Neural progenitor cell (in vitro differentiated cells): ENCODE measurements at regions not wholly inside any gene's neighbourhood (a gene's known extent, or its start where the extent isn't known, plus 50 kb on each side); places are given as distances from the start of the nearest gene placed in this dataset.
A peak's percentile ranks its signal among the peaks of the same experiment; 100 is the strongest.

ENCODE experiments used
- DNase-seq: peaks from one replicate; pipeline ENCODE4 v3.0.0-alpha.2; 2016; ENCODE audit warnings: low spot score
- H2AFZ ChIP-seq: fragments of 200-600 bp; sonication (generic); replicated peaks from 2 replicates; pipeline ENCODE4 v1.6.1; 2016; ENCODE audit warnings: antibody characterized with exemption
- H3F3A ChIP-seq: fragments of 200-600 bp; sonication (generic); 2 replicates; pipeline ENCODE4 v1.6.1; 2016; ENCODE audit warnings: antibody characterized with exemption, low read depth
- H3K27ac ChIP-seq: fragments of 200-600 bp; sonication (generic); 2 replicates; pipeline ENCODE4 v1.5.1; 2016; ENCODE audit warnings: mild to moderate bottlenecking
- H3K27me3 ChIP-seq: fragments of 200-600 bp; sonication (generic); 2 replicates; pipeline ENCODE4 v1.6.1; 2016; ENCODE audit warnings: mild to moderate bottlenecking, moderate library complexity
- H3K36me3 ChIP-seq: fragments of 200-600 bp; sonication (generic); 2 replicates; pipeline ENCODE4 v1.5.1; 2016
- H3K4me1 ChIP-seq: fragments of 200-600 bp; sonication (generic); 2 replicates; pipeline ENCODE4 v1.6.1; 2016; ENCODE audit warnings: mixed run types
- H3K4me2 ChIP-seq: fragments of 200-600 bp; sonication (generic); 2 replicates; pipeline ENCODE4 v1.6.1; 2016
- H3K4me3 ChIP-seq: fragments of 200-600 bp; sonication (generic); 2 replicates; pipeline ENCODE4 v1.5.1; 2016
- H3K79me2 ChIP-seq: fragments of 200-600 bp; sonication (generic); 2 replicates; pipeline ENCODE4 v1.6.1; 2016; ENCODE audit warnings: low read depth
- H3K9ac ChIP-seq: fragments of 200-600 bp; sonication (generic); 2 replicates; pipeline ENCODE4 v1.6.1; 2016
- H3K9me3 ChIP-seq: fragments of 200-600 bp; sonication (generic); 2 replicates; pipeline ENCODE4 v1.5.1; 2016; ENCODE audit warnings: low read depth
- H4K20me1 ChIP-seq: fragments of 200-600 bp; sonication (generic); 2 replicates; pipeline ENCODE4 v1.6.1; 2016; ENCODE audit warnings: low read depth
- H3K27ac Mint-ChIP-seq: 3 replicates; pipeline ENCODE4 v1.8.0; 2021; ENCODE audit warnings: mixed read lengths
- H3K27me3 Mint-ChIP-seq: 2 replicates; pipeline ENCODE4 v1.8.0; 2022; ENCODE audit warnings: low read depth, mild to moderate bottlenecking, inconsistent platforms, moderate library complexity, mixed read lengths; ENCODE audit not compliant: insufficient read depth
- H3K36me3 Mint-ChIP-seq: 3 replicates; pipeline ENCODE4 v1.8.0; 2021; ENCODE audit warnings: mixed read lengths
- H3K4me1 Mint-ChIP-seq: 3 replicates; pipeline ENCODE4 v1.8.0; 2021; ENCODE audit warnings: mixed read lengths
- H3K4me3 Mint-ChIP-seq: 3 replicates; pipeline ENCODE4 v1.8.0; 2021; ENCODE audit warnings: mild to moderate bottlenecking, moderate library complexity, mixed read lengths
- H3K9me3 Mint-ChIP-seq: 3 replicates; pipeline ENCODE4 v1.8.0; 2020; ENCODE audit warnings: mixed read lengths
- CTCF ChIP-seq: fragments of 200-600 bp; sonication (generic); IDR thresholded peaks from 2 replicates; pipeline ENCODE4 v1.5.1; 2017; ENCODE audit warnings: antibody characterized with exemption, mild to moderate bottlenecking
- EZH2 ChIP-seq: fragments of 200-600 bp; sonication (generic); IDR thresholded peaks from 2 replicates; pipeline ENCODE4 v1.6.1; 2017; ENCODE audit warnings: antibody characterized with exemption, mild to moderate bottlenecking, moderate library complexity
- EZH2phosphoT487 ChIP-seq: fragments of 200-600 bp; sonication (generic); IDR thresholded peaks from 2 replicates; pipeline ENCODE4 v1.6.1; 2017; ENCODE audit warnings: antibody characterized with exemption

DNA sequence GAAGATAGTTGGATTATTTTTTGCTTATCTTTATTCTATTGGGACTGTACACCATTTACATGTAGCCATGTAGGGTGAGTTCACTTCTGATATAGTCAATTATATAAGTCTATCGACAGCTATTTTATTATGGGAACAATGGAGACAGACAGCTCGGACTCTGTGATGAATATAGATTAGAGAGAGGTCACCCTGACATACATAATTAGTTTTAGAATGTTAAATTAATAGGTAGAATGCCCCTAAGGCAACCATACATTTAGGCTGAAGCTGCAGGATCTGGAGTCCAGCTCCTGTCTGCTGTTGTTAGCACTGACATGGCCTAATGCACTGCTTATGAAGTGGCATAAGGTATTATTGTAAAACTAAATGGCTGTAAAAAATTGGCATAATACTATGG lies 700.8 kb downstream of the MAT2B start:
- Histone ChIP-seq H3K79me2 (no peaks in the 10 kb centered on the region), H3F3A (no peaks in the 10 kb centered on the region), H3K4me1 (no peaks in the 10 kb centered on the region), H3K9ac (no peak overlapping the region), H3K27ac (no peak overlapping the region), H3K9me3 (no peaks in the 10 kb centered on the region), H3K36me3 (no peaks in the 10 kb centered on the region), H3K4me2 (no peak overlapping the region), H3K27me3 (no peaks in the 10 kb centered on the region), H4K20me1 (no peaks in the 10 kb centered on the region), H3K4me3 (no peak overlapping the region), H2AFZ (no peak overlapping the region)
- Mint-ChIP-seq H3K4me3 (no peak overlapping the region), H3K27ac (no peak overlapping the region), H3K9me3 (no peaks in the 10 kb centered on the region), H3K36me3 (no peaks in the 10 kb centered on the region), H3K27me3 (no peaks in the 10 kb centered on the region), H3K4me1 (no peaks in the 10 kb centered on the region)
- DNase-seq: no peak
- TF ChIP-seq EZH2: no peak
- TF ChIP-seq EZH2phosphoT487: no peak
- no peak for TF ChIP-seq CTCF

GRCh38 chr5:164207646-164208045 lies 702.2 kb downstream of the MAT2B start:
- no peaks in the 10 kb centered on the region for H3K36me3 Mint-ChIP-seq

DNA sequence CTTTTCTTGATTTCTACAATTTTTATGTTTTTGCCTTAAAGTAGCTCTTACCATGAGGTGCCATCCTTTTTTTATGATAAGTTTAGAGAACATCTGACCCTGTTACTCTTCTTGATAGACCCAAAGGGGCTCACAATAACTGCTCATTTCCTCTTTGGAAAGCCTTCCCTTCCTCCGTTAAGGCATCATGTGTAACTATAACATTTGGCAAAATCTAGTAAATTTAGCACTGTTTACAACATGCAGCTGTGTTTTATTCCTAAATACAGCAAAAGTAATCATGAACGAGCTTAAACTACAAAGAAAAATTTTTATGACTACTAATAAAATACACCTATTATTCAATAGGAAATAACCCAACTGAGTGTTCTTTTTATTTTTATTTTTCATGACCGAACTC lies 705.1 kb downstream of the MAT2B start:
- DNase-seq: no peak
- Histone ChIP-seq H4K20me1 (no peaks in the 10 kb centered on the region), H3K9ac (no peak overlapping the region), H3K4me3 (no peak overlapping the region), H3K79me2 (no peaks in the 10 kb centered on the region), H3K36me3 (no peaks in the 10 kb centered on the region), H3K4me1 (no peaks in the 10 kb centered on the region), H3K27ac (no peak overlapping the region), H3F3A (no peaks in the 10 kb centered on the region), H2AFZ (no peak overlapping the region), H3K27me3 (no peaks in the 10 kb centered on the region), H3K4me2 (no peak overlapping the region), H3K9me3 (no peaks in the 10 kb centered on the region)
- no peak overlapping the region for H3K27ac Mint-ChIP-seq
- no peak overlapping the region for H3K4me3 Mint-ChIP-seq
- H3K36me3 Mint-ChIP-seq: no peaks in the 10 kb centered on the region
- H3K9me3 Mint-ChIP-seq: no peaks in the 10 kb centered on the region
- H3K4me1 Mint-ChIP-seq: no peaks in the 10 kb centered on the region
- no peaks in the 10 kb centered on the region for H3K27me3 Mint-ChIP-seq
- TF ChIP-seq CTCF (no peak), EZH2 (no peak), EZH2phosphoT487 (no peak)

More at GRCh38 chr5:164207646-164208045, 702.2 kb downstream of the MAT2B start:
- H3K4me3 ChIP-seq: no peak overlapping the region
- no peaks in the 10 kb centered on the region for H3K36me3 ChIP-seq
- no peaks in the 10 kb centered on the region for H3K27me3 ChIP-seq
- no peaks in the 10 kb centered on the region for H3F3A ChIP-seq
- no peak overlapping the region for H3K4me3 Mint-ChIP-seq
- TF ChIP-seq EZH2phosphoT487: no peak
- TF ChIP-seq EZH2: no peak
- TF ChIP-seq CTCF: no peak
- H3K27ac Mint-ChIP-seq: no peak overlapping the region
- no peak for DNase-seq
- no peaks in the 10 kb centered on the region for H3K9me3 ChIP-seq
- no peaks in the 10 kb centered on the region for H3K79me2 ChIP-seq
- H3K4me1 Mint-ChIP-seq: no peaks in the 10 kb centered on the region
- H2AFZ ChIP-seq: peak overlapping the region; percentile 50
- no peaks in the 10 kb centered on the region for H4K20me1 ChIP-seq
- H3K9ac ChIP-seq: no peak overlapping the region
- no peaks in the 10 kb centered on the region for H3K27me3 Mint-ChIP-seq
- H3K4me1 ChIP-seq: no peaks in the 10 kb centered on the region
- no peak overlapping the region for H3K4me2 ChIP-seq
- H3K27ac ChIP-seq: no peak overlapping the region
- no peaks in the 10 kb centered on the region for H3K9me3 Mint-ChIP-seq

DNA sequence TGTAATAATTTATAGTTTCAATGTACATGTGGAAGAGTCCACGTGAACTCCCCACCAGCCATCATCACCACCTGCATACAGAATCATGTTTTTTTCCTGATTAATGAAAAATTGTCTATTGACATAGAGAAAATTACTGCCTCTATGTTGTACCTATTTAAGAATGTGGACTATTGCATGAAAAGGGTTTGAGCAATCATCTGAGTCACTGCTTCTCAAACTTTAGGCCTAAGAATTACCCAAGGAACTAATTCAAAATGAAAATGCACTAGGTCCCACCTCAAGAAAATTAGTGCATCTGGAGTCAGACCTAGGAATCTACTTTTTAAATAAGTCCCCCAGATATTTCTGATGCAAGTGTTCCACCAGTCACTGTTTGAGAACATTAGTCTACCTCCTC lies 709.3 kb downstream of the MAT2B start:
- DNase-seq: no peak
- Histone ChIP-seq H3K79me2 (no peaks in the 10 kb centered on the region), H3K4me1 (no peaks in the 10 kb centered on the region)

More for the DNA sequence above, 709.3 kb downstream of the MAT2B start:
- Histone ChIP-seq H3K9ac (no peak overlapping the region), H3K27ac (no peak overlapping the region), H3K27me3 (no peaks in the 10 kb centered on the region), H3K36me3 (no peaks in the 10 kb centered on the region), H3K4me2 (no peak overlapping the region), H3F3A (no peaks in the 10 kb centered on the region), H3K4me3 (no peak overlapping the region), H4K20me1 (no peaks in the 10 kb centered on the region), H2AFZ (no peak overlapping the region), H3K9me3 (no peaks in the 10 kb centered on the region)
- H3K27ac Mint-ChIP-seq: no peak overlapping the region
- H3K4me1 Mint-ChIP-seq: no peaks in the 10 kb centered on the region
- H3K4me3 Mint-ChIP-seq: no peak overlapping the region
- H3K36me3 Mint-ChIP-seq: no peaks in the 10 kb centered on the region
- H3K9me3 Mint-ChIP-seq: no peaks in the 10 kb centered on the region
- H3K27me3 Mint-ChIP-seq: no peaks in the 10 kb centered on the region
- TF ChIP-seq CTCF: no peak
- no peak for TF ChIP-seq EZH2
- TF ChIP-seq EZH2phosphoT487: no peak
